ENCODE measurements at regions not wholly inside any gene's neighbourhood (a gene's known extent, or its start where the extent isn't known, plus 50 kb on each side); places are given as distances from the start of the nearest gene placed in this dataset.

DNA sequence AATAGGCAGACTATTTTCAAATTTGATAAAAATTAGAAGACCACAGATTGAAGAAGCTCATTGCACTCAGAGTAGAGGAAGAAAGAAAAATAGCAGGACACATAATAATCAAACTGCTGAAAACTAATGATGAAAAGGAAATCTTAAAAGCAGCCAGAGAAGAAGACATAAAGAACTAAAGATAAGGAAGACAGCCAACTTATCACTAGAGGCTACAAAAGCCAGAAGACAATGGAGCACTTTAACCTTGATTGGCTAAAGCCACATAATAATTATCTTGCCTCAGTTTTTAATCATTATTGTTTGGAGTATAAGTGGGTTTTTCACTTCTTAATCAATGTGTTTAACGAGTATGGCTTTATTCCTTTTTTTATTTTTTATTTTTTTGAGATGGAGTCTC, 397.6 kb downstream of the RNF144B start:
- TF ChIP-seq, protein P1, sequence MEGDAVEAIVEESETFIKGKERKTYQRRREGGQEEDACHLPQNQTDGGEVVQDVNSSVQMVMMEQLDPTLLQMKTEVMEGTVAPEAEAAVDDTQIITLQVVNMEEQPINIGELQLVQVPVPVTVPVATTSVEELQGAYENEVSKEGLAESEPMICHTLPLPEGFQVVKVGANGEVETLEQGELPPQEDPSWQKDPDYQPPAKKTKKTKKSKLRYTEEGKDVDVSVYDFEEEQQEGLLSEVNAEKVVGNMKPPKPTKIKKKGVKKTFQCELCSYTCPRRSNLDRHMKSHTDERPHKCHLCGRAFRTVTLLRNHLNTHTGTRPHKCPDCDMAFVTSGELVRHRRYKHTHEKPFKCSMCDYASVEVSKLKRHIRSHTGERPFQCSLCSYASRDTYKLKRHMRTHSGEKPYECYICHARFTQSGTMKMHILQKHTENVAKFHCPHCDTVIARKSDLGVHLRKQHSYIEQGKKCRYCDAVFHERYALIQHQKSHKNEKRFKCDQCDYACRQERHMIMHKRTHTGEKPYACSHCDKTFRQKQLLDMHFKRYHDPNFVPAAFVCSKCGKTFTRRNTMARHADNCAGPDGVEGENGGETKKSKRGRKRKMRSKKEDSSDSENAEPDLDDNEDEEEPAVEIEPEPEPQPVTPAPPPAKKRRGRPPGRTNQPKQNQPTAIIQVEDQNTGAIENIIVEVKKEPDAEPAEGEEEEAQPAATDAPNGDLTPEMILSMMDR (IDR thresholded peaks at IDR 0.05) = no peak
- no peaks in the 10 kb centered on the region for H3K36me3 ChIP-seq (ENCODE audit: control insufficient read depth, insufficient read depth, low read length)
- H3K4me3 ChIP-seq (ENCODE audit: low read depth, low read length) = no peak overlapping the region
- no peaks in the 10 kb centered on the region for H3K4me1 ChIP-seq
- H3K79me2 ChIP-seq = no peaks in the 10 kb centered on the region
- H3K27me3 ChIP-seq (ENCODE audit: control insufficient read depth, insufficient read depth, low read length) = no peaks in the 10 kb centered on the region
- no peak overlapping the region for H3K9ac ChIP-seq
- H3K9me3 ChIP-seq (ENCODE audit: control insufficient read depth, low read length) = no peaks in the 10 kb centered on the region
- H3K4me2 ChIP-seq (ENCODE audit: low read length) = no peak overlapping the region
- no peak overlapping the region for H3K27ac ChIP-seq
- no peak overlapping the region for H2AFZ ChIP-seq

DNA sequence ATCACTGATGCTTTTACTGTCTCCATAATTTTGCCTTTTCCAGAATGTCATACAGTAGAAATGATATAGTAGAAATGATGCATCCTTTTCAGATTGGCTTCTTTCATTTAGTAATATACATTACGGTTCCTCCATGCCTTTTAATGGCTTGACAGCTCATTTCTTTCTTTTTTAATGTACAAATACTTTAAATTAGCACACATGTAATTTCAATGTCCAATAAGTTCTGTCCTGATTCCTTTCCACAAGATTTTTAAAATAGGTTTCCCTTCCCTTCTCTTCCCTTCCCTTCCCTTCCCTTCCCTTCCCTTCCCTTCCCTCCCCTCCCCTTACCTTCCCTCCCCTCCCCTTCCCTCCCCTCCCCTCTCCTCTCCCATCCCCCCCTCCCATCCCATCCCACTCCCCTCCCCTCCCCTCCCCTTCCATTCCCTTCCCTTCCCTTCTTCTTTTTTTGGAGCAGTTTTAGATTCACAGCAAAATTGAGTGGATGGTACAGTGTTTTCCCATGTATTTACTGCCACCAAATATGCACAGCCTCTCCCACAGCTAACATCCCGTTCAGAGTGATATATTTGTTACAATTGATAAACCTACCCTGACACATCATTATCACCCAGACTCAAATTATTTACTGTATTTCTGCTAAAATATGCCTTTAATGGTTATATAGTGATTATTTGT, 398.8 kb downstream of the RNF144B start:
- Histone ChIP-seq H3K4me2 (ENCODE audit: low read length) (no peak overlapping the region), H3K27me3 (ENCODE audit: control insufficient read depth, insufficient read depth, low read length) (no peaks in the 10 kb centered on the region), H3K9ac (no peak overlapping the region), H3K4me3 (ENCODE audit: low read depth, low read length) (no peak overlapping the region), H3K4me1 (no peaks in the 10 kb centered on the region), H3K9me3 (ENCODE audit: control insufficient read depth, low read length) (no peaks in the 10 kb centered on the region), H2AFZ (no peak overlapping the region), H3K27ac (no peak overlapping the region), H3K79me2 (no peaks in the 10 kb centered on the region), H3K36me3 (ENCODE audit: control insufficient read depth, insufficient read depth, low read length) (no peaks in the 10 kb centered on the region)
- TF ChIP-seq, protein P1 (IDR thresholded peaks at IDR 0.05) = no peak

DNA sequence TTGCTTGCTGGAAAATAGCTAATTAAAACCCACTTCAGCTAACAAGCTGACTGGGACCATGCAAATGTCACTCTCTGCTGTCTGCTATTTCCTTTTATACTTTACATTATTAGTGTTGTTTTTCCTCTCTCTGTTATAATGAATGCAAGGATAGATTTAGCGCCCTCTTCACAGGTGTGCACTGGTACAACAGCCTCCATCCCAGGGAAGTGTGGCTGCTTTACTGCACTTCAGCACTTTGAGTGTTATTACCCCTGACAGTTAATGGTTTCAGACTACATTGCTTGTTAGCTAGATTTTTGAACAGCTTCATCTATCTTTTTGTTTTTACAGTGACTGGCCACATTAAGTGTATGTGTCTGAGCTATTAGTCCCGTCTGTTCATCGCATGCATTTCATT, 405.7 kb downstream of the RNF144B start:
- no peak overlapping the region for H3K9ac ChIP-seq
- H3K27ac ChIP-seq = no peak overlapping the region
- H3K9me3 ChIP-seq (ENCODE audit: control insufficient read depth, low read length) = no peaks in the 10 kb centered on the region
- H3K27me3 ChIP-seq (ENCODE audit: control insufficient read depth, insufficient read depth, low read length) = no peaks in the 10 kb centered on the region
- H3K4me1 ChIP-seq = no peaks in the 10 kb centered on the region
- H3K36me3 ChIP-seq (ENCODE audit: control insufficient read depth, insufficient read depth, low read length) = no peaks in the 10 kb centered on the region
- no peak overlapping the region for H3K4me3 ChIP-seq (ENCODE audit: low read depth, low read length)
- H2AFZ ChIP-seq = no peak overlapping the region
- no peak overlapping the region for H3K4me2 ChIP-seq (ENCODE audit: low read length)
- TF ChIP-seq, protein P1 (IDR thresholded peaks at IDR 0.05) = no peak
- no peaks in the 10 kb centered on the region for H3K79me2 ChIP-seq

DNA sequence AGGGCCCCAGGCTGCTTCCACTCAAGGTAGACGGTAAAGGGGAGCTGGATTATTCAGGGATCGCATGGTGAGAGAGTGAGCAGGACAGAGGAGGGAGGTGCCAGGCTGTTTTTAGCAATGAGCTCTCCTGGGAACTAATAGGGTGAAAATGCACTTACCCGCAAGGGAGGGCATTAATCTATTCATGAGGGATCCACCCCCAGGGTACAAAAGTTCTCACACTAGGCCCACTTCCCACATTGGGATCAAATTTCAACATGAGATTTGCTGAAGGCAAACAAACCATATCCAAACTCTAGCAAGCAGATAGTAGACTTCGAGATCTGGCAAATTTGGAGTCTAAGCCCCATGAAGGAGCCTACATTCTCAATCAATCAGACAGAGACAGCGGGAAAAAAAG, 408.6 kb downstream of the RNF144B start:
- Histone ChIP-seq H3K4me3 (ENCODE audit: low read depth, low read length) (no peak overlapping the region), H3K9ac (no peak overlapping the region), H3K4me1 (no peaks in the 10 kb centered on the region), H3K9me3 (ENCODE audit: control insufficient read depth, low read length) (peaks cover 3% of the 10 kb centered on the region), H3K4me2 (ENCODE audit: low read length) (no peak overlapping the region), H3K36me3 (ENCODE audit: control insufficient read depth, insufficient read depth, low read length) (no peaks in the 10 kb centered on the region), H3K27me3 (ENCODE audit: control insufficient read depth, insufficient read depth, low read length) (no peaks in the 10 kb centered on the region), H2AFZ (no peak overlapping the region), H3K79me2 (no peaks in the 10 kb centered on the region), H3K27ac (no peak overlapping the region)
- TF ChIP-seq, protein P1 (IDR thresholded peaks at IDR 0.05) = no peak

DNA sequence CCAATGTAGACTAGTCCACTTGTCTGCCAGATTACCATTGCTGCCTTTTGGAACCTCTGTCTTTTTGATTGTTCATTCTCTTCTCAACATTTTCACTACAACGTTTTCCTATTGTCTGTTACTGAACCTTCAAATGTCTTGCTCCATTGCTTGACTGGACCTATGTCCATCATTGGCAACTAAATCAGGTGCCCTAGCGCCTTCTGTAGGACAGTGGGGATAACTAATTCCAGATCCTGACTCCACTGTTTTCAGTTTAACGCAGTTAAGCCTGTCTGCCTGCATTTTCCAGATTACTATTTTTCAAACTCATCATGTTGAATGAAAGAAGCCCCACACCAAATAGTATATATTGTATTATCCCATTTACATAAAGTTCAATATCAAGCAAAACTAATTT, 433.6 kb downstream of the RNF144B start:
- Histone ChIP-seq H3K27ac (no peak overlapping the region), H3K4me1 (no peaks in the 10 kb centered on the region), H3K36me3 (ENCODE audit: control insufficient read depth, insufficient read depth, low read length) (no peaks in the 10 kb centered on the region), H2AFZ (no peak overlapping the region), H3K4me2 (ENCODE audit: low read length) (no peak overlapping the region), H3K9ac (no peak overlapping the region), H3K27me3 (ENCODE audit: control insufficient read depth, insufficient read depth, low read length) (no peaks in the 10 kb centered on the region), H3K4me3 (ENCODE audit: low read depth, low read length) (no peak overlapping the region), H3K9me3 (ENCODE audit: control insufficient read depth, low read length) (no peaks in the 10 kb centered on the region), H3K79me2 (no peaks in the 10 kb centered on the region)
- TF ChIP-seq, protein P1 (IDR thresholded peaks at IDR 0.05) = no peak

Measured in parathyroid adenoma (tissue), 2 donors.